Left cardiac atrium (tissue), 4 donors: ENCODE measurements at regions not wholly inside any gene's neighbourhood (a gene's known extent, or its start where the extent isn't known, plus 50 kb on each side); places are given as distances from the start of the nearest gene placed in this dataset.
"Not testable (repeated sequence)": the region's sequence is repeated elsewhere in the genome, so short reads cannot be mapped to it uniquely, and the experiment has no call there.

ENCODE experiments used
- ATAC-seq, 2 donors: fragments of 200-7000 bp; cut with Tn5 transposase; one replicate each; pipeline ENCODE4 v1.9.1; 2020; ENCODE audit warnings: mild to moderate bottlenecking in 2 of 2, moderate library complexity in 2 of 2
- DNase-seq: peaks from one replicate; pipeline ENCODE4 v3.0.0-alpha.2; 2020
- intact Hi-C, 2 donors: fragments of 100-400 bp; cut with DNase I; formaldehyde crosslinking; loops; one replicate each; pipeline versions ENCODE4 v1.14.1 to v1.15.1; 2022 to 2023
- donor health status: DM: no; HTN: yes; CAD: no.
- donor health status: DM: no; HTN: yes; CAD: no; lungs with severe emphysema.
- donor health status: DM: yes; HTN: yes; CAD: no.
- donor health status: Dilated cardiomyopathy.

DNA sequence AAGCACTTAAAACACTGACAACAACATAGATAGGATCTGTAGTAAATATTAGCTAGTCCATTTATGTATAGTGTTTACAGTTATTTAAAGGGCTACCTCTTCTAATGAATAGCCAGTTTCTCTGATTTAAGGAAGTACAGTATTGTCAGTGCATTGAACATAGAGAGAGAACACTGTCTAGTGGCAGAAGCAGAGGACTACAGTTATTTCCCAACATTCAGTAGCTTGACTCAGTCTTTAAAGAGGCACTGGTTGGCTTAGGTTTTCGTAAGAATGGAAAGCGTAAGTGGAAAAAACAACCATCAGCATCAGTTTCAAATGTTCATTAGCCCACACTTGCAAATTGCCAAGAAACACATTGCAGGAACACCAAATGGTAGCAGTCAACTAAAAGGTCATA is 125.0 kb upstream of the HMGA2 start:
- intact Hi-C loops, result no loop called here
- ATAC-seq (peak; percentile 72 to 74), DNase-seq (no peak)

GRCh38 chr12:65703176-65703575 is 121.1 kb upstream of the HMGA2 start:
- ATAC-seq (no peak), DNase-seq (no peak)
- intact Hi-C loops, result no loop called here

GRCh38 chr12:65705380-65705876 is 118.9 kb upstream of the HMGA2 start:
- no peak for ATAC-seq
- intact Hi-C loops, result no loop called here
- no peak for DNase-seq

DNA sequence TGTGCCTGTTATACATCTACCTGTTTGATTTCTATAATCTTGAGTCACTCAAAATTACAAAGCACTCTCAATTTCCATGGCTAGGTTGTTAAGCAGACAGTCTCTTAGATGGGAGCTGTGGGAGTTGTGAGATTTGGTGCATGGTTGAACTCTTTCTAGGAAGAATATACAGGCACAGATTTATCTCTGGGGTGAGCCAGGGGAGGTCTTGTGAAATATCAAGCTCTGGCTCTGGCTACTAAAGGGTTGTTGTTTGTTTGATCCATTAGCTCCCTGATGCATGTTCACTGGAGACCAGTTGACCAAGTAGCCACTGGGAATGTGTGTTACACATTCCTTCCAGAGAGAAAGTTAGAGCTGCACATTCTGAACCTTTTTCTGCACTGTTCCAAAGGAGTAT is 117.2 kb upstream of the HMGA2 start:
- intact Hi-C loops, result no loop called here
- ATAC-seq (no peak), DNase-seq (no peak)

- intact Hi-C loops, result no loop called here
- DNase-seq, result no peak
These were observed 111.9 kb upstream of the HMGA2 start for GRCh38 chr12:65712260-65713004.

GRCh38 chr12:65715961-65716360 is 108.3 kb upstream of the HMGA2 start:
- ATAC-seq (no peak), DNase-seq (no peak)
- intact Hi-C loops, result no loop called here

More at GRCh38 chr12:65712260-65713004, 111.9 kb upstream of the HMGA2 start:
- ATAC-seq, result no peak

- intact Hi-C loops, result no loop called here
- ATAC-seq (no peak), DNase-seq (no peak)
These were observed 103.8 kb upstream of the HMGA2 start for GRCh38 chr12:65720136-65721130.

- ATAC-seq (no peak), DNase-seq (no peak)
- intact Hi-C loops, result no loop called here
These were observed 102.6 kb upstream of the HMGA2 start for GRCh38 chr12:65721541-65722190.

- ATAC-seq (no peak), DNase-seq (no peak)
- intact Hi-C loops, result no loop called here
These were observed 98.9 kb upstream of the HMGA2 start for GRCh38 chr12:65725376-65725775.

- ATAC-seq, result no peak
- intact Hi-C loops, result no loop called here
- DNase-seq, result no peak
These were observed 95.8 kb upstream of the HMGA2 start for GRCh38 chr12:65728455-65728847.

- DNase-seq (no peak), ATAC-seq (no peak)
- intact Hi-C loops, result no loop called here
These were observed 95.2 kb upstream of the HMGA2 start for GRCh38 chr12:65728848-65729793.

DNA sequence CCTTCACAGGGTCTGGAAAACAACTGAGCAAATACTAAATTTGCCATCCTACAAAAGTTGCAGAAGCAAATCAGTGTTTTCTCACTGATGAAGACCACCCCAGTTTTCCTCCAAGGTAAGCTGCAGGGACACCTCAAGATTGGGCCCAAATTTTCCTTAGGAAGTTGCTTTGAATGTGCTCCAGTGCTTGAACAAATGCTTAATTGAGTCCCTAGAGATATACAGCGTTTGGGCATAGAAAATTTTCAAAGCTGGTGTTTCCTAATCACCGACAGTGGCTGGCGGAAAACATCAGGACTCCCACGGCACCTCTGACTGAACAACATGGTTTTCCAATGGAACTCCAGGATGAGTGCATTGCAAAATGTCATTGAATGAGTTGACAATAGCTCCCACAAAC is 92.5 kb upstream of the HMGA2 start:
- ATAC-seq, result no peak
- DNase-seq, result no peak
- intact Hi-C loops, result no loop called here

DNA sequence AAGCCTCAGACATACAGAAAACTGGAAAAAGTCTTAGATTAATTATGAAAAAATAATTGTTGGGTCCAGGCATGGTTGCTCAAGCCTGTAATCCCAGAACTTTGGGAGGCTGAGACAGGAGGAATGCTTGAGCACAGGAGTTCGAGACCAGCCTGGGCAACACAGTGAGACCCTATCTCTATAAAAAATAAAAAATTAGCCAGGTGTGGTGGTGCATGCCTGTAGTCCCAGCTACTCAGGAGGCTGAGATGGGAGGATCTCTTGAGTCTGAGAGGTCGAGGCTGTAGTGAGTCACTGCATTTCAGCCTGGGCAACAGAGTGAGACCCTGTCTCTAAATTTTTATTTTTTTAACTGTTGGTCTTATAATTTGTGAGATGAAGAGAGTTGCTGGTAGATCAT is 90.6 kb upstream of the HMGA2 start:
- ATAC-seq, intact Hi-C loops, DNase-seq: not testable (repeated sequence)

DNA sequence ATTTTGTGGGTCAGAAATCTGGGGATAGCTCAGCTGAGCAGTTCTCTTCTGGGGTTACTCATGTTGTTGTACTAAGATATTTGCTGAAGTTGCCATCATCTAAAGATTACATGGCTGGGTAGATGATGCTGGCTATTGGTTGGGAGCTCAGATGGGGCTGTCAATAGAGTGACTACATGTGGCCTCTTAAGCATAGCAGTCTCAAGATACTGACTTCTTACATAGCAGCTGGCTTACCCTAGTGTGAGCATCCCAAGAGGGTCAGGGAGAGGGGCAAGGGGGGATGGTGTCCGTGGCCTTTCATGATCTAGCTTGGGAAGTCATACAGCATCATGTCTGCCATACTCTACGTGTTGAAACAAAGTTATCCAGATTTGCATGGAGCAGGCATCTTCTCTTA is 90.1 kb upstream of the HMGA2 start:
- DNase-seq (no peak), ATAC-seq (no peak)
- intact Hi-C loops, result no loop called here

- no peak for DNase-seq
- ATAC-seq, result no peak
- intact Hi-C loops, result no loop called here
These were observed 84.7 kb upstream of the HMGA2 start for GRCh38 chr12:65739606-65740005.

- no peak for DNase-seq
- intact Hi-C loops, result no loop called here
- ATAC-seq, result no peak
These were observed 83.8 kb upstream of the HMGA2 start for GRCh38 chr12:65740506-65740872.

DNA sequence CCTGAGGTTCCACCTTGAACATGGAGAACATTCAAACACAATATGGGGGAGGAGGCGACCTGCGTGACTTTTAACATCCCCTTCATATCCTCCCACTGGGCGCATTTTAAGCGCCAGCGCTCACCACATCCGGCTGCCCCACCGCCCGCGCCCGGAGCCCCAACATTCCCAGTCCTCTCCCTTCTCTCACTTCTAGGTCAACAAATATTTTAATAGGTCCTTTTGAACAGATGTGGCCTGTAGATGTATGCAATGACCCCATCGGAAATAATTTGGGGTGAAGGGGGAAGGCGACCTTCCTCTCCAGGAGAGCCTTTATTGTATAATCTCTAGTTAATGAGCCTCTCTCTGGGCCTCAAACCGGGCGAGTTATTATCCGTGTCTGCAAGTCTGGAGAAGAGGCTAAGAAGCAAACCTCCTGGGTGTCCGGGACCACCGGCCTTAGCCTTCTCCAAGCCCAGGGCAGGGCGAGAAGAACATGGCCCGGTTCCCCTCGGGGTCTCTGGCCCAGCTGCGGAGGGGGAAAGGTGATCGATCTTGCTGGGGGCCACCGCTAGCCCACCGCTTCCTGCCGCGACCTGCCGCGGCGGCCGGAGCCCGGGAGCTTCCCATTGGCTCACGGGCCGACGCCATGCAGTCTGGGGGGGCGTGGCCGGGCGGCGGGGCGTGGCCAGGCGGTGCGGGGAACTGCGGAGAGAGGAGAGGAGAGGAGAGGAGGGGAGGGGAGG is 83.2 kb upstream of the HMGA2 start:
- DNase-seq (peak; percentile 79), ATAC-seq (peak; percentile 95 to 98)
- intact Hi-C loops, result no loop called here

- intact Hi-C loops, result no loop called here
- DNase-seq (no peak), ATAC-seq (peak; percentile 54 to 56)
These were observed 82.6 kb upstream of the HMGA2 start for GRCh38 chr12:65741656-65742017.
